HEK293 (cell line): ENCODE measurements at regions not wholly inside any gene's neighbourhood (a gene's known extent, or its start where the extent isn't known, plus 50 kb on each side); places are given as distances from the start of the nearest gene placed in this dataset.

ENCODE experiments used
- CTCF ChIA-PET: fragments of 350-600 bp; formaldehyde crosslinking; extraction: SDS; loops from one replicate; lab custom pipeline; 2021; ENCODE audit warnings: antibody characterized with exemption; lab: Yijun Ruan, JAX
- POLR2A ChIA-PET: fragments of 300-600 bp; formaldehyde crosslinking; extraction: SDS; loops from one replicate; lab custom pipeline; 2020; ENCODE audit warnings: antibody characterized with exemption, inconsistent platforms; lab: Yijun Ruan, JAX
- H3K27ac ChIP-seq: fragments of 200-500 bp; sonication (Bioruptor generic); 2 replicates; pipeline ENCODE4 v1.5.1; 2014; ENCODE audit warnings: low read depth, low read length, control low read depth, inconsistent platforms; ENCODE audit errors: extremely low read depth
- H3K36me3 ChIP-seq, 2 experiments: fragments of 200-500 bp in 1 of 2; sonication (Bioruptor generic) in 1 of 2; 1 replicate in 1 of 2; 2 replicates in 1 of 2; pipeline ENCODE4 v1.5.1; 2014 to 2017; ENCODE audit warnings: inconsistent platforms in 2 of 2, low read length in 2 of 2; ENCODE audit not compliant: control insufficient read depth in 2 of 2, insufficient read depth in 1 of 2
- H3K4me1 ChIP-seq: fragments of 200-500 bp; sonication (Bioruptor generic); 2 replicates; pipeline ENCODE4 v1.5.1; 2014; ENCODE audit warnings: mild to moderate bottlenecking, low read length, inconsistent platforms; ENCODE audit not compliant: control insufficient read depth, insufficient read depth
- H3K4me3 ChIP-seq: 2 replicates; pipeline ENCODE4 v1.5.1; 2011; ENCODE audit warnings: low read depth, mild to moderate bottlenecking, control low read depth, low read length, moderate library complexity
- H3K9me3 ChIP-seq: fragments of 200-500 bp; sonication (Bioruptor generic); 2 replicates; pipeline ENCODE4 v1.5.1; 2014; ENCODE audit warnings: low read depth, low read length, inconsistent platforms; ENCODE audit not compliant: control insufficient read depth, insufficient read depth
- EGR2 ChIP-seq: fragments of 450-650 bp; formaldehyde crosslinking; IDR thresholded peaks from 2 replicates; pipeline ENCODE4 v1.5.1; 2016; ENCODE audit warnings: low read depth, missing biosample characterization, missing genetic modification characterization
- KLF1 ChIP-seq: fragments of 450-650 bp; formaldehyde crosslinking; IDR thresholded peaks from 2 replicates; pipeline ENCODE4 v1.5.1; 2016; ENCODE audit warnings: missing biosample characterization, missing genetic modification characterization
- PRDM1 ChIP-seq: fragments of 450-650 bp; formaldehyde crosslinking; IDR thresholded peaks from 2 replicates; pipeline ENCODE4; 2016; ENCODE audit warnings: missing biosample characterization, missing genetic modification characterization
- SCRT1 ChIP-seq: fragments of 450-650 bp; formaldehyde crosslinking; IDR thresholded peaks from 2 replicates; pipeline ENCODE4 v1.5.1; 2016; ENCODE audit warnings: missing biosample characterization, missing genetic modification characterization, borderline replicate concordance
- SCRT2 ChIP-seq: fragments of 450-650 bp; formaldehyde crosslinking; IDR thresholded peaks from 2 replicates; pipeline ENCODE4 v1.5.1; 2016; ENCODE audit warnings: missing biosample characterization, missing genetic modification characterization
- SP2 ChIP-seq: fragments of 450-650 bp; formaldehyde crosslinking; IDR thresholded peaks from 2 replicates; pipeline ENCODE4 v1.5.1; 2016; ENCODE audit warnings: missing biosample characterization, missing genetic modification characterization
- YY1 ChIP-seq: fragments of 450-650 bp; formaldehyde crosslinking; IDR thresholded peaks from 2 replicates; pipeline ENCODE4 v1.5.1; 2018; ENCODE audit warnings: missing biosample characterization, missing genetic modification characterization
- ZFP37 ChIP-seq: fragments of 450-650 bp; formaldehyde crosslinking; IDR thresholded peaks from 2 replicates; pipeline ENCODE4 v1.5.1; 2016; ENCODE audit warnings: missing biosample characterization, missing genetic modification characterization
- ZNF148 ChIP-seq: fragments of 450-650 bp; formaldehyde crosslinking; IDR thresholded peaks from 2 replicates; pipeline ENCODE4 v1.5.0; 2017; ENCODE audit warnings: missing biosample characterization, missing genetic modification characterization, borderline replicate concordance
- ZNF155 ChIP-seq: fragments of 450-650 bp; formaldehyde crosslinking; IDR thresholded peaks from 2 replicates; pipeline ENCODE4 v1.5.1; 2016; ENCODE audit warnings: missing biosample characterization, missing genetic modification characterization
- ZNF202 ChIP-seq: fragments of 450-650 bp; formaldehyde crosslinking; IDR thresholded peaks from 2 replicates; pipeline ENCODE4 v1.5.1; 2016; ENCODE audit warnings: missing biosample characterization, missing genetic modification characterization, borderline replicate concordance
- ZNF341 ChIP-seq: fragments of 450-650 bp; formaldehyde crosslinking; IDR thresholded peaks from 2 replicates; pipeline ENCODE4; 2016; ENCODE audit warnings: low read depth, missing biosample characterization, missing genetic modification characterization
- ZNF37A ChIP-seq: fragments of 450-650 bp; IDR thresholded peaks from 2 replicates; pipeline ENCODE4 v1.5.1; 2018; ENCODE audit warnings: missing biosample characterization, missing genetic modification characterization
- ZNF423 ChIP-seq: fragments of 450-650 bp; formaldehyde crosslinking; IDR thresholded peaks from 2 replicates; pipeline ENCODE4 v1.5.1; 2016; ENCODE audit warnings: missing biosample characterization, missing genetic modification characterization
- ZNF426 ChIP-seq: fragments of 450-650 bp; formaldehyde crosslinking; IDR thresholded peaks from 2 replicates; pipeline ENCODE4 v1.5.1; 2017; ENCODE audit warnings: missing biosample characterization, missing genetic modification characterization, mild to moderate bottlenecking, inconsistent platforms, moderate library complexity
- ZNF558 ChIP-seq: fragments of 450-650 bp; formaldehyde crosslinking; IDR thresholded peaks from 2 replicates; pipeline ENCODE4 v1.5.1; 2016; ENCODE audit warnings: missing biosample characterization, missing genetic modification characterization
- ZNF629 ChIP-seq: fragments of 450-650 bp; formaldehyde crosslinking; IDR thresholded peaks from 2 replicates; pipeline ENCODE4 v1.5.1; 2017; ENCODE audit warnings: missing biosample characterization, missing genetic modification characterization
- ZNF785 ChIP-seq: fragments of 450-650 bp; formaldehyde crosslinking; IDR thresholded peaks from 2 replicates; pipeline ENCODE4 v1.5.1; 2016; ENCODE audit warnings: missing biosample characterization, missing genetic modification characterization
- ZSCAN5A ChIP-seq: fragments of 450-650 bp; formaldehyde crosslinking; IDR thresholded peaks from 2 replicates; pipeline ENCODE4 v1.5.1; 2016; ENCODE audit warnings: missing biosample characterization, missing genetic modification characterization
- TF ChIP-seq, protein P1 (sequence below): fragments of 450-650 bp; formaldehyde crosslinking; IDR thresholded peaks from 2 replicates; pipeline ENCODE4 v1.5.1; 2016; ENCODE audit warnings: missing biosample characterization, missing genetic modification characterization
- TF ChIP-seq, protein P2 (sequence below): fragments of 450-650 bp; formaldehyde crosslinking; IDR thresholded peaks from 2 replicates; pipeline ENCODE4 v1.5.1; 2016; ENCODE audit warnings: missing biosample characterization, missing genetic modification characterization

GRCh38 chr5:61277190-61277589 lies 54.9 kb upstream of the ZSWIM6 start:
- ChIA-PET CTCF (no interaction called here), POLR2A (interaction anchor here (0.7 kb wide), 2 partner anchors 54 to 80 kb away, joined by 7 to 8 read pairs; no protein-coding TSS in a partner anchor)
- TF ChIP-seq ZNF148 (tag by site-specific recombination) (no peak), ZNF341 (tag by site-specific recombination) (0 out of 2 replicates have a peak, but pooled peaks have one; percentile 9), ZFP37 (tag by site-specific recombination) (no peak), ZNF423 (tag by site-specific recombination) (no peak), ZNF426 (no peak), ZNF202 (tag by site-specific recombination) (no peak), SP2 (tag by site-specific recombination) (no peak), PRDM1 (tag by site-specific recombination) (peak; percentile 88), EGR2 (tag by site-specific recombination) (0 out of 2 replicates have a peak, but pooled peaks have one; percentile 15)
- TF ChIP-seq, protein P1, sequence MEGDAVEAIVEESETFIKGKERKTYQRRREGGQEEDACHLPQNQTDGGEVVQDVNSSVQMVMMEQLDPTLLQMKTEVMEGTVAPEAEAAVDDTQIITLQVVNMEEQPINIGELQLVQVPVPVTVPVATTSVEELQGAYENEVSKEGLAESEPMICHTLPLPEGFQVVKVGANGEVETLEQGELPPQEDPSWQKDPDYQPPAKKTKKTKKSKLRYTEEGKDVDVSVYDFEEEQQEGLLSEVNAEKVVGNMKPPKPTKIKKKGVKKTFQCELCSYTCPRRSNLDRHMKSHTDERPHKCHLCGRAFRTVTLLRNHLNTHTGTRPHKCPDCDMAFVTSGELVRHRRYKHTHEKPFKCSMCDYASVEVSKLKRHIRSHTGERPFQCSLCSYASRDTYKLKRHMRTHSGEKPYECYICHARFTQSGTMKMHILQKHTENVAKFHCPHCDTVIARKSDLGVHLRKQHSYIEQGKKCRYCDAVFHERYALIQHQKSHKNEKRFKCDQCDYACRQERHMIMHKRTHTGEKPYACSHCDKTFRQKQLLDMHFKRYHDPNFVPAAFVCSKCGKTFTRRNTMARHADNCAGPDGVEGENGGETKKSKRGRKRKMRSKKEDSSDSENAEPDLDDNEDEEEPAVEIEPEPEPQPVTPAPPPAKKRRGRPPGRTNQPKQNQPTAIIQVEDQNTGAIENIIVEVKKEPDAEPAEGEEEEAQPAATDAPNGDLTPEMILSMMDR: 0 out of 2 replicates have a peak, but pooled peaks have one; percentile 26
- TF ChIP-seq, all 188 proteins: peak for 4
- H3K4me3 ChIP-seq: no peak overlapping the region
- no peaks in the 10 kb centered on the region for H3K9me3 ChIP-seq
- H3K27ac ChIP-seq: no peak overlapping the region
- peaks cover 4% of the 10 kb centered on the region; the same call in 1 of the 2 replicates for H3K4me1 ChIP-seq
- H3K36me3 ChIP-seq: no peaks in the 10 kb centered on the region

DNA sequence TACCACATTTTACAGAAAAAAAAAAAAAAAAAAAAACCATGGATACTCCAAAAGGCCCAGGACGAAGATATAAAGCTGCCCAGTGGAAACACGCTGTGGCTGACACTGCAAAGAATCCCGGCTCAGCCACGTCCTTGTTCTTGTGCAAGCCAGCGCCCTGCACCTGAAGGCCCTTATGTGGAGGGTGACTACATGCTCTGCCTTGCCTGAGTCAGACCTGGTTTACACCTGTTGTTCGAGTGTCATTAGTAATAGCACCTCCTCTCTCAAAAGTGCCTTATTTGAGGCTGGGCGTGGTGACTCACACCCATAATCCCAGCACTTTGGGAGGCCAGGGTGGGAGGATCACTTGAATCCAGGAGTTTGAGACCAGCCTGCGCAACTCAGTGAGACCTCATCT lies 54.3 kb upstream of the ZSWIM6 start:
- Histone ChIP-seq H3K9me3 (no peaks in the 10 kb centered on the region), H3K4me3 (no peak overlapping the region), H3K36me3 (no peaks in the 10 kb centered on the region), H3K4me1 (peaks cover 4% of the 10 kb centered on the region; the same call in 1 of the 2 replicates), H3K27ac (no peak overlapping the region)
- ChIA-PET CTCF (interaction anchor here (0.5 to 0.6 kb wide), 2 partner anchors 219 to 222 kb away, joined by 3 to 5 read pairs; no protein-coding TSS in a partner anchor), POLR2A (interaction anchor here (0.7 kb wide), 3 partner anchors 54 to 81 kb away, joined by 4 to 8 read pairs (median 7); no protein-coding TSS in a partner anchor)
- TF ChIP-seq KLF1 (tag by site-specific recombination) (no peak), SCRT2 (tag by site-specific recombination) (peak; percentile 91)

DNA sequence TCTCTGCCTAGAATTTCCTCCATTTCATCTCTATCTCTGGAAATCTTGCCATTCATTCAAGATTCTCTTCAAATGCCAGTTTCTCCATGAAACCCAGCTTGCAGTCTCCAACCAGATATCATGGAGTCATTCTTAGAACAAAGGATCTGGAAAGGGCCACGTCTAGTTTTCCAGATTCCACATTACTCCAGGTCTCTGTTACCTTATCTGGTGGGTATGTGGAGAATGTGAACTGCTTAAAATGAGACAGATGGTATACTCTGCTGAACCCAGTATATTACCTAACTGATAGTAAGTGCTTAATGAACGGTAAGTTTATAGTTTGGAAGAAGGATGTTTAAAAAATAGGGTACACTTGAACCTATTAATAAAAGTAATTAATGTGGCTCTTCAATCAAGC lies 52.3 kb upstream of the ZSWIM6 start:
- Histone ChIP-seq H3K36me3 (no peaks in the 10 kb centered on the region), H3K27ac (no peak overlapping the region), H3K4me3 (no peak overlapping the region), H3K4me1 (peaks cover 4% of the 10 kb centered on the region; the same call in 1 of the 2 replicates), H3K9me3 (no peaks in the 10 kb centered on the region)
- TF ChIP-seq ZNF785 (tag by site-specific recombination) (no peak), ZNF629 (tag by site-specific recombination) (no peak), ZNF37A (tag by site-specific recombination) (no peak), ZNF558 (tag by site-specific recombination) (no peak), ZSCAN5A (tag by site-specific recombination) (no peak), ZNF341 (tag by site-specific recombination) (no peak), ZNF155 (tag by site-specific recombination) (no peak), EGR2 (tag by site-specific recombination) (no peak), YY1 (tag by site-specific recombination) (no peak), SCRT1 (tag by site-specific recombination) (no peak)
- TF ChIP-seq, protein P2, sequence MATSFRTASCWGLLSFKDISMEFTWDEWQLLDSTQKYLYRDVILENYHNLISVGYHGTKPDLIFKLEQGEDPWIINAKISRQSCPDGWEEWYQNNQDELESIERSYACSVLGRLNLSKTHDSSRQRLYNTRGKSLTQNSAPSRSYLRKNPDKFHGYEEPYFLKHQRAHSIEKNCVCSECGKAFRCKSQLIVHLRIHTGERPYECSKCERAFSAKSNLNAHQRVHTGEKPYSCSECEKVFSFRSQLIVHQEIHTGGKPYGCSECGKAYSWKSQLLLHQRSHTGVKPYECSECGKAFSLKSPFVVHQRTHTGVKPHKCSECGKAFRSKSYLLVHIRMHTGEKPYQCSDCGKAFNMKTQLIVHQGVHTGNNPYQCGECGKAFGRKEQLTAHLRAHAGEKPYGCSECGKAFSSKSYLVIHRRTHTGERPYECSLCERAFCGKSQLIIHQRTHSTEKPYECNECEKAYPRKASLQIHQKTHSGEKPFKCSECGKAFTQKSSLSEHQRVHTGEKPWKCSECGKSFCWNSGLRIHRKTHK (tag by site-specific recombination): no peak
- CTCF ChIA-PET: interaction anchor here (1.3 kb wide), 1 partner anchor 26 kb away, joined by 5 read pairs; no protein-coding TSS in a partner anchor
- POLR2A ChIA-PET: interaction anchor here (0.6 to 2.5 kb wide), 3 partner anchors 12 to 51 kb away, joined by 3 to 26 read pairs (median 4); no protein-coding TSS in a partner anchor
